H9 (cell line): ENCODE measurements at regions not wholly inside any gene's neighbourhood (a gene's known extent, or its start where the extent isn't known, plus 50 kb on each side); places are given as distances from the start of the nearest gene placed in this dataset.

Experiments
- DNase-seq: peaks from one replicate; pipeline ENCODE4 v3.0.0-alpha.2; 2017
- H2AFZ ChIP-seq: one replicate; pipeline ENCODE4 v1.6.1; 2013; ENCODE audit warnings: mild to moderate bottlenecking, low read length, control low read depth, moderate library complexity
- H2AK5ac ChIP-seq: 2 replicates; pipeline ENCODE4 v1.6.1; 2013; ENCODE audit warnings: low read length, control low read depth, mixed read lengths; ENCODE audit not compliant: insufficient read length
- H2BK120ac ChIP-seq: one replicate; pipeline ENCODE4 v1.6.1; 2013; ENCODE audit warnings: low read depth, mild to moderate bottlenecking, low read length, control low read depth, inconsistent platforms; ENCODE audit not compliant: poor library complexity, severe bottlenecking
- H2BK12ac ChIP-seq: 2 replicates; pipeline ENCODE4 v1.6.1; 2013; ENCODE audit warnings: low read length, control low read depth, mixed read lengths, low read depth; ENCODE audit not compliant: insufficient read length
- H2BK15ac ChIP-seq: 2 replicates; pipeline ENCODE4 v1.6.1; 2013; ENCODE audit warnings: low read depth, low read length, control low read depth
- H2BK20ac ChIP-seq: one replicate; pipeline ENCODE4 v1.6.1; 2013; ENCODE audit warnings: low read depth, mild to moderate bottlenecking, low read length, control low read depth, inconsistent platforms; ENCODE audit not compliant: poor library complexity, severe bottlenecking
- H2BK5ac ChIP-seq: 2 replicates; pipeline ENCODE4 v1.6.1; 2013; ENCODE audit warnings: low read length, control low read depth, mixed read lengths; ENCODE audit not compliant: insufficient read length
- H3K14ac ChIP-seq: 2 replicates; pipeline ENCODE4 v1.6.1; 2013; ENCODE audit warnings: low read length, control low read depth; ENCODE audit not compliant: insufficient read depth
- H3K18ac ChIP-seq: 2 replicates; pipeline ENCODE4 v1.6.1; 2013; ENCODE audit warnings: low read depth, mild to moderate bottlenecking, mixed read lengths, low read length, control low read depth; ENCODE audit not compliant: insufficient read length
- H3K23ac ChIP-seq: 2 replicates; pipeline ENCODE4 v1.6.1; 2013; ENCODE audit warnings: low read length, control low read depth, mixed read lengths, low read depth; ENCODE audit not compliant: insufficient read length
- H3K23me2 ChIP-seq: 2 replicates; pipeline ENCODE4 v1.6.1; 2013; ENCODE audit warnings: low read depth, mild to moderate bottlenecking, mixed read lengths, low read length, control low read depth; ENCODE audit not compliant: insufficient read length, poor library complexity, severe bottlenecking
- H3K27ac ChIP-seq: 2 replicates; pipeline ENCODE4 v1.5.1; 2013; ENCODE audit warnings: low read length, control low read depth, mixed read lengths, low read depth; ENCODE audit not compliant: insufficient read length
- H3K27me3 ChIP-seq: 2 replicates; pipeline ENCODE4 v1.6.1; 2013; ENCODE audit warnings: low read length, control low read depth, inconsistent platforms; ENCODE audit not compliant: insufficient read depth
- H3K4ac ChIP-seq: 2 replicates; pipeline ENCODE4 v1.6.1; 2013; ENCODE audit warnings: low read depth, mild to moderate bottlenecking, control low read depth, inconsistent platforms, low read length, moderate library complexity
- H3K4me1 ChIP-seq: 2 replicates; pipeline ENCODE4 v1.6.1; 2013; ENCODE audit warnings: low read length, control low read depth, inconsistent platforms; ENCODE audit not compliant: insufficient read depth
- H3K4me2 ChIP-seq: 2 replicates; pipeline ENCODE4 v1.6.1; 2013; ENCODE audit warnings: low read length, control low read depth, mixed read lengths; ENCODE audit not compliant: insufficient read length, insufficient read depth
- H3K56ac ChIP-seq: 2 replicates; pipeline ENCODE4 v1.6.1; 2013; ENCODE audit warnings: low read depth, mild to moderate bottlenecking, mixed read lengths, low read length, control low read depth; ENCODE audit not compliant: insufficient read length
- H3K79me1 ChIP-seq: 2 replicates; pipeline ENCODE4 v1.6.1; 2013; ENCODE audit warnings: low read depth, mild to moderate bottlenecking, moderate library complexity, low read length, control low read depth, inconsistent platforms; ENCODE audit not compliant: insufficient read depth, poor library complexity, severe bottlenecking
- H3K79me2 ChIP-seq: 2 replicates; pipeline ENCODE4 v1.6.1; 2013; ENCODE audit warnings: low read length, control low read depth, inconsistent platforms; ENCODE audit not compliant: insufficient read depth
- H3K9ac ChIP-seq: 2 replicates; pipeline ENCODE4 v1.6.1; 2013; ENCODE audit warnings: low read length, control low read depth, mixed read lengths; ENCODE audit not compliant: insufficient read length; ENCODE audit errors: extremely low read depth
- H3K9me3 ChIP-seq: one replicate; pipeline ENCODE4 v1.6.1; 2013; ENCODE audit warnings: low read depth, low read length, inconsistent platforms; ENCODE audit not compliant: control insufficient read depth
- H3T11ph ChIP-seq: one replicate; pipeline ENCODE4 v1.6.1; 2013; ENCODE audit warnings: mild to moderate bottlenecking, low read length, control low read depth, inconsistent platforms
- H4K20me1 ChIP-seq: one replicate; pipeline ENCODE4 v1.6.1; 2013; ENCODE audit not compliant: control insufficient read depth, insufficient read length, insufficient read depth
- H4K5ac ChIP-seq: 2 replicates; pipeline ENCODE4 v1.6.1; 2013; ENCODE audit warnings: low read depth, mild to moderate bottlenecking, mixed read lengths, low read length, control low read depth; ENCODE audit not compliant: insufficient read length
- H4K8ac ChIP-seq: replicated peaks from 2 replicates; pipeline ENCODE4 v1.6.1; 2013; ENCODE audit warnings: low read length, control low read depth, mixed read lengths, low read depth; ENCODE audit not compliant: insufficient read length
- H4K91ac ChIP-seq: 2 replicates; pipeline ENCODE4 v1.6.1; 2013; ENCODE audit warnings: low read depth, mild to moderate bottlenecking, moderate library complexity, mixed read lengths, low read length, control low read depth; ENCODE audit not compliant: insufficient read length
- H3K27ac Mint-ChIP-seq, 3 experiments: 2 replicates in 2 of 3; 3 replicates in 1 of 3; pipeline ENCODE4 v1.8.0; 2020 to 2021; ENCODE audit warnings: mixed read lengths in 3 of 3, mild to moderate bottlenecking in 1 of 3, moderate library complexity in 1 of 3
- H3K27me3 Mint-ChIP-seq: 2 replicates; pipeline ENCODE4 v1.8.0; 2021; ENCODE audit warnings: low read depth, mild to moderate bottlenecking, moderate library complexity, mixed read lengths
- H3K36me3 Mint-ChIP-seq, 3 experiments: 2 replicates in 2 of 3; 3 replicates in 1 of 3; pipeline ENCODE4 v1.8.0; 2020 to 2021; ENCODE audit warnings: low read depth in 3 of 3, mixed read lengths in 3 of 3; ENCODE audit not compliant: insufficient read depth in 1 of 3
- H3K4me1 Mint-ChIP-seq, 2 experiments: 2 replicates each; pipeline ENCODE4 v1.8.0; 2020; ENCODE audit warnings: mixed read lengths in 2 of 2
- H3K4me3 Mint-ChIP-seq, 2 experiments: 2 replicates in 1 of 2; 3 replicates in 1 of 2; pipeline ENCODE4 v1.8.0; 2020 to 2021; ENCODE audit warnings: mild to moderate bottlenecking in 2 of 2, mixed read lengths in 2 of 2, moderate library complexity in 1 of 2
- H3K9me3 Mint-ChIP-seq, 2 experiments: 2 replicates in 1 of 2; 3 replicates in 1 of 2; pipeline ENCODE4 v1.8.0; 2020; ENCODE audit warnings: mild to moderate bottlenecking in 2 of 2, mixed read lengths in 2 of 2, moderate library complexity in 1 of 2
- TF ChIP-seq, protein P1 (sequence below): fragments of 200-600 bp; sonication (generic); conservative IDR thresholded peaks from 3 replicates; pipeline ENCODE4 v1.8.0; 2021; ENCODE audit warnings: antibody characterized with exemption, mild to moderate bottlenecking

DNA sequence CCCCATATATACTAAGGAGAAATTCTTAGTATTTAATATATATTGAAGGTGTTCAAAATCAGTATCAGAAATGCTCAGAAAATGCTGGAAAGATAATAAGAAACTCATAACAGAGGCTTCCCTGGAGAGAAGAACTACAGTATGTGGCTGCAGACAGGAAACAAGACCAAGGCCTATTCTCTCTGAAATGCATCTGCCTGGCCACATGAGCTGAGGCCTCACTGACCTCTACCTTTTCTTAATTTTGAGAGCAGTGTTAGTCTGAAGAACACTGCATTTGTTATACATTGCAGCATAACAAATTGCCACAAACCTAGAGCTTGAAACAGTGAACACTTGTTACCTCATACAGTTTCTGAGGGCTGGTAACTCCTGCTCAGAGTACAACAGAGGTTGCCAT is 133.4 kb upstream of the SPEF2 start:
- Histone ChIP-seq H2BK15ac (no peak overlapping the region), H2BK120ac (no peak overlapping the region), H3K4ac (no peak overlapping the region), H3K23ac (no peak overlapping the region), H4K20me1 (no peaks in the 10 kb centered on the region), H2BK12ac (no peak overlapping the region), H2AFZ (no peak overlapping the region), H3K18ac (no peak overlapping the region), H3K56ac (no peak overlapping the region), H3K27me3 (no peaks in the 10 kb centered on the region), H3K4me1 (peaks cover 2% of the 10 kb centered on the region; the same call in 1 of the 2 replicates), H3K23me2 (no peaks in the 10 kb centered on the region), H2BK20ac (no peak overlapping the region), H4K5ac (no peak overlapping the region), H3K4me2 (no peak overlapping the region), H3T11ph (no peak overlapping the region), H2AK5ac (no peak overlapping the region), H3K9ac (no peak overlapping the region), H4K91ac (no peak overlapping the region), H2BK5ac (no peak overlapping the region), H3K79me2 (no peaks in the 10 kb centered on the region), H3K9me3 (no peaks in the 10 kb centered on the region), H3K79me1 (no peaks in the 10 kb centered on the region), H4K8ac (no peak overlapping the region), H3K14ac (no peak overlapping the region), H3K27ac (no peak overlapping the region)
- TF ChIP-seq, protein P1, sequence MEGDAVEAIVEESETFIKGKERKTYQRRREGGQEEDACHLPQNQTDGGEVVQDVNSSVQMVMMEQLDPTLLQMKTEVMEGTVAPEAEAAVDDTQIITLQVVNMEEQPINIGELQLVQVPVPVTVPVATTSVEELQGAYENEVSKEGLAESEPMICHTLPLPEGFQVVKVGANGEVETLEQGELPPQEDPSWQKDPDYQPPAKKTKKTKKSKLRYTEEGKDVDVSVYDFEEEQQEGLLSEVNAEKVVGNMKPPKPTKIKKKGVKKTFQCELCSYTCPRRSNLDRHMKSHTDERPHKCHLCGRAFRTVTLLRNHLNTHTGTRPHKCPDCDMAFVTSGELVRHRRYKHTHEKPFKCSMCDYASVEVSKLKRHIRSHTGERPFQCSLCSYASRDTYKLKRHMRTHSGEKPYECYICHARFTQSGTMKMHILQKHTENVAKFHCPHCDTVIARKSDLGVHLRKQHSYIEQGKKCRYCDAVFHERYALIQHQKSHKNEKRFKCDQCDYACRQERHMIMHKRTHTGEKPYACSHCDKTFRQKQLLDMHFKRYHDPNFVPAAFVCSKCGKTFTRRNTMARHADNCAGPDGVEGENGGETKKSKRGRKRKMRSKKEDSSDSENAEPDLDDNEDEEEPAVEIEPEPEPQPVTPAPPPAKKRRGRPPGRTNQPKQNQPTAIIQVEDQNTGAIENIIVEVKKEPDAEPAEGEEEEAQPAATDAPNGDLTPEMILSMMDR, result no peak
- DNase-seq, result no peak
- H3K27ac Mint-ChIP-seq, result 0 out of 7 replicates have a peak overlapping the region, but pooled peaks of 1 of the 3 experiments have one; percentile 41
- H3K27me3 Mint-ChIP-seq, result no peaks in the 10 kb centered on the region
- no peak overlapping the region for H3K4me3 Mint-ChIP-seq
- H3K4me1 Mint-ChIP-seq, result peaks cover 13% of the 10 kb centered on the region in 2 experiments
- H3K36me3 Mint-ChIP-seq, result no peaks in the 10 kb centered on the region; a peak in 1 of 7 replicates
- no peaks in the 10 kb centered on the region for H3K9me3 Mint-ChIP-seq
